HG02981 (cell line): ENCODE measurements at regions not wholly inside any gene's neighbourhood (a gene's known extent, or its start where the extent isn't known, plus 50 kb on each side); places are given as distances from the start of the nearest gene placed in this dataset.
A peak's percentile ranks its signal among the peaks of the same experiment; 100 is the strongest.

Experiments used
- ATAC-seq: cut with Tn5 transposase; IDR thresholded peaks from one replicate; pipeline ENCODE4 v1.9.1; 2021; ENCODE audit warnings: mild to moderate bottlenecking, moderate library complexity; ENCODE audit not compliant: unreplicated experiment

DNA sequence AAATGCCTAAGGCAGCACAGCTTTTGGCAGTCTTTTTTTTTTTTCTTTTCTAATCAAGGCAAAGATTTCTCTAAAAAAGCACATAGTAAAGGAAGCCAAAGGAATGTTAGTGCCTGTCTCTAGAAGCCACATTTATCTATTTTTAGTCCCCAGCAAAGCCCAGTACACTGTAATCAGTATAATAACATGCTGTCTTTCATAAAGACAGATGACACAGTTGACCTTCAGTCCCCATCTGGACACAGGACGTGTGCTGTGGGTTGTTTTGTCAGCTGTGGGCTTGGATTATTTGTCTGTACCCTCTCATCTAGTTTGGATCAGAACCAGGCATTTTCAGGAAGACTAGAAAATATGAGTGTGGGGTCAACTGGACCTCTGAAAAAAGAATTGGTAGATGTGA, 110.4 kb upstream of the CTNNB1 start:
- no peak for ATAC-seq

DNA sequence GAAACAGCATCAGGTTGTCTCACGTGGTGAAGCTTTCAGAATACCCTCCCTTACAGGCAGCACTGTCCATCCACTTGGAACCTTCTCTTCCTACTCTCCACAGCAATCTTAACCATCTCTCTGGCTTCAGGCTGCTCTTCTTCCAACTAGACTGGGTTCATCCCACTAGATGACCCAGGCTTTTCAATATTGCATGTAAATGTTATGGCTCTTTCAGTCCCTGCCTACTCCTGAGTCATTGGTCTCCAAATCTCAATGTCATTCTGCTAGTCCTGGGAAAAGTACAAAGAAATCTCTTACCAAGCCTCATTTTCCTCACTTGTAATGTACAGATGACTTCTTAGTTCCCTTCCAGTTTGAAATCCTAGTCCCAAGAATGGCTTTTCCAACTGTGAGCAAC, 109.7 kb upstream of the CTNNB1 start:
- no peak for ATAC-seq

DNA sequence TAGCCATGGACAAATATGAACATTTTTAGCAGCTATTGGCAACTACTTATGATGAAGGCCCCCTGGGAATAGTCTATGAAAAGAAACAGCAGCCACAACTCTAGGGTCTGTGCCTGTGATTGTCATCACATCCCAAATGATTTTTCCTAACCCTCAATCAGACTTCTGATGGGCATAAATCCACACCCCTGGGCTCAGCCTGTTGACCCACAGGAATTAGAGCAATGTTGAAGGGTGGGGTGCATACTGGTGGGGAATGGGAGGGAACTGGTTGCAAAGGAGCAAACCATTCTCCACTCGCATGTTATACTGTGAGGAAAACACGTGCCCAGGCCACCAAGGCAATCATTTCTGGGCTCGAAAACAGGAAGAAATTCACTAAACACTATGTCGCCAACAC, 106.5 kb upstream of the CTNNB1 start:
- no peak for ATAC-seq

DNA sequence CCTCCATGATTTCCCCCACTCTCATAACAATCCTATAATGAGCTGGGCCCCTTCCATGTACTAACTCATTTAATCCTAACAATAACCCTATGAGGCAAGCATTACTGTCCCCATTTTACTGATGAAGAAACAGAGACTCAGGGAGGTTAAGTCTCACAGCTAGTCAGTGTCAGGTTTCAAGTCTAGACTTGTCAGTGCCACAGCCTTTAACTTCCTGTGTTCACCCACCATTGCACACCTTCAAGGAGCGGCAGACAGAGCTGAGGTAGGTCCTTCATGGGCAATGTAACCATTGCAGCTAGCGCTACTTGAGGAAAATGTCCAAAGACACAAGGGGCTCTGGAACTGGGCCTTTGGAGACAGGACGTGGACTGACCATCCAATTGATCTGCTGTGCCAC, 105.8 kb upstream of the CTNNB1 start:
- no peak for ATAC-seq

DNA sequence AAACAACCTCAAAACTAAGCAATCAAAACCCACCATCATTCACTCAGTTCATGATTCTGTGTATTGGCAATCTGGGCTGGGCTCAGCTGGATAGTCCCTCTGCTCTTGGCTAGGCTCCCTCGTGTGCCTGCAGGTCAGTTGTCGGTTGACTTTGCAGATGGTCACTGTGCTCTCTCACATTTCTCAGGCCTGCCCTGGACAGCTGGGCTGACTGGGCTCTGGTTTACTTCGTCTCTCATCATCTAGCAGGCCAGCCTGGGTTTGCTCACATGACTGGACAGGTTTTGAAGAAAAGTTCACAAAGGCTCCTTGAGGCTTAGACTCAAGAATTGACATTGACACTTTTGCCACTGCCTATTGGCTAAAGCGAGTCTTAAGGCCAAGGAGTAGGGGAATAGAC, 105.0 kb upstream of the CTNNB1 start:
- ATAC-seq = no peak

DNA sequence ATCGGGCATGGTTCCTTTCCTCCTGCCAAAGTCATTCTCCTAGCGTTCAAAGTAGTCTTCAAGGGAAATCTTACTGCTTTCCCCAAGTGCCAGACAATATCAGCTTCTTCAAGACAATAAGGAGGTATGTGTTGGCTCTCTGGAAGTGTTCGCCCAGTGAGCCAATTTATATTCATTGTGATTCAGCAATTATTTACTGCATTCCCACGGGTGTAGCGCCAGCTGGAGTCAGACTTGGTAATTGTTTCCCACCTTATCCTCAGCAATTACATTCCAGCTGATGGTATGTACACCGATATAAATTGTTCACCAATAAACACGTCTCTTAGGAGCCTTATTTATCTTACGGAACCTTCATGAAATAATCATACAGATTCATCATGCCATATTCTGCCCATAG, 103.6 kb upstream of the CTNNB1 start:
- ATAC-seq = no peak

DNA sequence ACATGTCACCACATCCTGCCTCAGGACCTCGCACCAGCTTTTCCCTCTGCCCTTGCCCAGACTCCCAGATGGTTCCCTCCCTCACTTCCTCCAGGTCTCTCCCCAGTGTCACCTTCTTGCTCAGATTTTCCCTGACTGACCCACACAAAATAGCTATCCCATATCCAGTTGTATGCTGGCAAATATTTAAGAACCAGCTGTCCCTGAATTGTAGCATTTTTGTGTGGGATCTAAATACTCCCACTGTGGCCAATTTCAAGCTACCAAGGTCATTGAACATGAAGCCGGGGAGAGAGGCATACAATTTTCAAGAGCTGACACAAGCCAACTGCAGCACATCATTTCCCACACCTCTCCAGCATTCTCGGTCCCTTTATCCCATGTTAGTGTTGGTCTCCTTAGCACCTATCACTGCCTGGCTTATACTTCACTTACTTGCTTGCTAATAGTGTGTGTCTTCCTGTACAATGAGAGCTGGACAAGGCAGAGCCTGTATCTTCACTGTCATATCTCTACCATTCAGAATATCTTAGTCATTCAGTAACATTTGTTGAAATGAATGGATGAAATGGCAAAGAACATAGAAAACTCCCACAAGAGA, 101.3 kb upstream of the CTNNB1 start:
- no peak for ATAC-seq

DNA sequence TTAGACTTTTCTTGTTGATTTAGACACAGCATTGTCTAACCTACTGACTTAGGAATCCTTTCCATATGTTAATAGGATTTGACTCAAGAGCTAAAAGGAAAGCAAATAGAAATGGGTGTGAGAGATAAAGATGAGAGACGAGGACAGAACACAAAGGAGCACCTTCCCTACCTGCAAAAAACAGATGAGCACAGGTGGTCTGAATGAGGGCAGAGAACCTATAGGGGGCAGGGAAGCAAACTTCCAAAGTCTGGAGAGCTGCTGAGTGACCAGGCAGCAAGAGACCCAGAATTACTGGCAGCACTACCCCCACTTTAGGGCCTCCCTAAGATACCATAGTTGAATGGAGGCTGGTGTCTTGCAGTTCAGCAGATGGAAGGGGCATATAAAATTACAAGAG, 98.1 kb upstream of the CTNNB1 start:
- no peak for ATAC-seq

DNA sequence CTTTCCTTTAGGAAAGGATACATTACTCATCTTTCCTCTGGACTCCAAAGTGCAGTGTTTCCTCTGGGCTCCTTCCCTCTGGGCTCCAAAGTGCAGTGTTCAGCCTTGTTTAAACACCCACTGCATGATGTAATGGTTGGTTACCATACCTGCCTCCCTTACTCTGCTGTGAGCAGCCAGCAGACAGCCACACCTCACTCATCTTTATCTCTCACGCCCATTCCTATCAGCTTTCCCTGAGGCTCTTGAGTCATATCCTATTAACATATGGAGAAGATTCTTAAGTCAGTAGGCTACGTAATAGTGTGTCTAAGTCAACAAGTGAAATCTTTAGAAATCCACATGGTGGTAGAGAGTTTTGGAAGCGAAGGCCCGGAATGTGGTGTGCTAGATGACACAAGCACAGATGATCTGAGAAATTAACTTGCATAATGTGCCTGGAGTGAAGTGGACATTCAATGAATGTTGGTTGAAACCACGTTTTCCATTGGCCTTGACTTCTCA, 97.2 kb upstream of the CTNNB1 start:
- ATAC-seq = no peak

DNA sequence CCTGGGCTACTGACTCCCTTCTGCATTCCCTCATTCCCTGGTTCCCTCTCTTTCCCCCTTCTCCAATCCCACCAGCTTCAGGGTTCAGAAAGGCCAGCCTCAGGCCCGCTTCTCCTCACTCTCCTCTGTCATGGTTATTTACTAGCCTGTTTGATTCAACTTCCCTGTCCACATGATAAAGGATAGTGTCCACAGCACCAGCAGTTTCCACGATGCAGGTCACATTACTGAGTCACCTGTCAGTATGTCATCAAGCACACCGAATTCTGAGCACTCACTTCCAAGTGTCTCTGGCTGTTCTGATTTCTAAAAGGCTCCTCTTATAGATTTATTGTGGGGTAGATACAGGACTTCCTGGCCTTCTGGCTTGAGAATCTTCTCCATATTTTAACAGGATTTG, 96.6 kb upstream of the CTNNB1 start:
- no peak for ATAC-seq

DNA sequence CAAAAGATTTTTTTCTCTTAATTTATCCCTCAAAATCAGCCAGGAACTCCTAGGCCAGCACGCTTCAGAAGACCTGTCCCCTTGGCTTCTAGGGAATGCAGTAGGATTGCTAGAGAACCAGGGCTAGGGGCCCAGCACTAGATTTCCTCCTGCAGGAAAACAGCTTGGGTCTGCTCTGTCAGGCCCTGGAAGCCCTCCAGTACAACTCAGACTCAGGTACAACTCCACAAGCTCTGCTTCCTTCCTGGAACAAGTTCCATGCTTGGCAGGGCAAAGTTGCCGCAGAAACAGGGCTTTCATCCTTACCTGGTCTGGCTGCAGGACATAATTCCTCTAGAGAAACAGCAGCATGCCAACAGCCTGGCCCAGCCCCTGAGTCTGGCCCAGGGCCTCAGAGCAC, 96.1 kb upstream of the CTNNB1 start:
- no peak for ATAC-seq

DNA sequence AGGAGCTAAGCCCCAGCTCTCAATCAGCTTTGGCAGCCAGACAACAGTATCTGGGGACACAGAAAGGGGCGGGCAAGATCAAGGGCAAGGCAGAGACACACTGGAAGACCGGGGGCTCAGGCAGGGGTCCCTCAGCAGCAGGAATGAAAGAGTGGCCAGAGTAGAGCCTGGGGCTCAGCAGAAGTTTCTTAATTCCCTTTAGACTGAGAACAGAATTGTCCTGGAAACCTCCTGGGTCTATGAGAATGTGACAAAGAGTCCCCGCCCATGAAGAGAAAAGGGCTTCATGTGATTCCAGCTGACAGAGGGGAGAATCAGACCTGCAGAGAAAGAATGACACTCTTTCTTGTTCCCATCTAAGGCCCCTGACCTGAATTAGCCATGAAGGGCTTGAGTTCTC, 95.2 kb upstream of the CTNNB1 start:
- ATAC-seq = no peak

DNA sequence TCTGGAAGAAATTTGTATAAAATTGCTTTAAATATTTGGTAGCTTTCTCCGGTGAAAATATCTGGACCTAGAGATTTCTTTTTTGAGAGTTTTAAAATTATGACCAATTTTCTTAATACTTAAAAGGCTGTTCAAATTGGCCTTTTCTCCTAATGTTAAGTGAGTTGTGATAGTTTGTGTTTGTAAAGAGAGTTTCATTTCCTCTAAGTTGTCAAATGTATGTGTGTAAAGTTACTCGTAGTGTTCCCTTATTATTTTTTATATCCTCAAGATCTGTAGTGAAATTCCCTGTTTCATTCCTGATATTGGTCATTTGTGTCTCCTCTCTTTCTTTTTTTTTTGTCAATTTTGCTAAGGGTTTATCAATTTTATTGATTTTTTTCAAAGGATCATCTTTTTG, 92.6 kb upstream of the CTNNB1 start:
- ATAC-seq = no peak

DNA sequence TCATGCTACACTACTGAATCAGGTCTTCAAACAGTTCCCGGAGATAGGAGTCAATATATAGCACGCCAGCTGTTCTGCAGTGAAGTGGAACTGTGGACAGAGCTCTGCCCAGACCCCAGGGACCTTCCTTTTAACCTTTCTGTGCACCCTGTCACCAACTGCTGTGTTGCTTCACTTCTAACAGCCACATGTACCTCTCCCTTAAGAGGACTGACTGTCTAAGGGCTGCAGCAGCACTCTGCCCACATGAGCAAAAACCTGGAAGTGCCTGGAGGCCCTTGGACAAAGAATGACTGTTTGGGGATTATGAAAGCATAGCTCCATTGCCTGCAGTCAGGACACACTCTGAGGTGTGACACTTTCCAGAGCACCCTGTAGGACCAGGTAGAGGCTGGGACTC, 88.3 kb upstream of the CTNNB1 start:
- no peak for ATAC-seq

DNA sequence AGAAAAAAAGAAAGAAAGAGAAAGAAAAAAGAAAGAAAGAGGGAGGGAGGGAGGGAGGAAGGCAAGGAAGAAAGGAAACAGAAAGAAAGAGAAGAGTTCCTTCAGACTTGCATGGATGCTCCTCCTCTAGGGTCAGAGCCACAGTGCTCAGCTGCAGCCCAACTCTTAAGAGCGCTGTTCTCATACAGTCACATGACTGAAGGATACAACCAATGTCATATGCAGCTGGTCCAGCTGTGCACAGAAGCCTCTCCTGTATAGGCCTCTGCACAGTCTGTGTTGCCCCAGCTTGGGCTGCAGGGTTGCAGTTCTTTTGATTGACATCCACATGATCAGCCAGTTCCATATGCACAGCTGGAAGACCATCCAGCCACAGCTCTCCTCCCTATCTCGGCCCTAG, 86.8 kb upstream of the CTNNB1 start:
- no peak for ATAC-seq

DNA sequence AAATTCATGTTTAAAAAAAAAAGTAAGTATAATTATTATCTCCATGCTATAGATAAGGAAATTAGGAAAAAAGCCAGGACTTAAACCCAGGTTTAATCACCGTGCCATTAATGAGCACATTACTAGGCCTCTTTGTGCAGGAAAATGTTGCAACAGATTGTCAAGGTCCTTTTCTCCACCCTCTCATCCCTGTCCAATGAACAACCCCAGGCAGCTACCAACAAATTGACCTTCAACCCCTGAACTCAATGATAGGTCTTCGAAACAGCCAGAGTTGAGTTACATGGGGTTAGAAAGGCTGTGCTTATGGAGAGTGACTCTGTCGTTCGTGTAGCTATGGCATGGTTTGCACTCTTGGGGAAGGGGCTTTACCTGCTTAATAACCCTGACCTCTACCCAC, 84.2 kb upstream of the CTNNB1 start:
- no peak for ATAC-seq

DNA sequence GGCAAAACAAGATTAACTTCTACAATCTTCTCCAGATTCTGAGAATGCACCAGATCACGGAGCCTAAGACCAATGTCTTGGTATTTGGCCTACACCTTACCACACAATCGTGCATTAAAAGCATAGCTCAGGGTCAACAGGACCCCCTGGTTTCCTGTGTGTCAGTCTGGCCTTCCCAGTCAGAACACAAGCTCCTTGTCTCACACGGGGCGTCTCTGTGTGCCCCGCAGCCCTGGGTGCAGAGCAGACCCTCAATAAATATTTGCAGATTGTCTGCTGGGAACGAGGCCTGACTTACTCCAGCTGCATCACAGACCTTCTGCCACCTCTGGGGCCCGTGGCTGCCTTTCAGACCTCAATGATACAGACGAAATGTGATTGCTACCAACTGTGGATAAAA, 82.5 kb upstream of the CTNNB1 start:
- no peak for ATAC-seq

DNA sequence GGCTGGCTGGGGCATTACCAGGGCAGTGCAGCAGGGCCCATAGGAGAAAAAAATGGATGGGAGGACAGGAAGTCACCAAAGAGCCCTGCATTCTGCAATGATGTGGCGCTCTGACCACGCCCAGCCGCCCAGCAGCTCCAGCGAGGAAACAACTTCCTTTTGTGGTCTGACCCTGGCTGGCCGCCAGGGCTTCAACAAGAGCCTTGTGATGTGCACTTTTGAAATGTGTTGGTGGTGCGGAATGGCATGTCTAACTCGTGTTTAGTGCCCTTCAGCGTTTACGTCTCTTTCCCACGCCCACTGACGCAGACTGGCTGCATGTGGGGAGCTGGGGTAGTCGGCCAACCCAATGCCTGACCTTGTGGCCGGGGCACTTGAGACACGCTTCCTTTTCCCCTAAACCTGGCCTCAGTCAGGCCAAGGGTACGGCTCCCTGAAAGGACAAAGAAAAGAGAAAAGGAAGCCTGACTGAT, 81.9 kb upstream of the CTNNB1 start:
- peak; percentile 80 for ATAC-seq

DNA sequence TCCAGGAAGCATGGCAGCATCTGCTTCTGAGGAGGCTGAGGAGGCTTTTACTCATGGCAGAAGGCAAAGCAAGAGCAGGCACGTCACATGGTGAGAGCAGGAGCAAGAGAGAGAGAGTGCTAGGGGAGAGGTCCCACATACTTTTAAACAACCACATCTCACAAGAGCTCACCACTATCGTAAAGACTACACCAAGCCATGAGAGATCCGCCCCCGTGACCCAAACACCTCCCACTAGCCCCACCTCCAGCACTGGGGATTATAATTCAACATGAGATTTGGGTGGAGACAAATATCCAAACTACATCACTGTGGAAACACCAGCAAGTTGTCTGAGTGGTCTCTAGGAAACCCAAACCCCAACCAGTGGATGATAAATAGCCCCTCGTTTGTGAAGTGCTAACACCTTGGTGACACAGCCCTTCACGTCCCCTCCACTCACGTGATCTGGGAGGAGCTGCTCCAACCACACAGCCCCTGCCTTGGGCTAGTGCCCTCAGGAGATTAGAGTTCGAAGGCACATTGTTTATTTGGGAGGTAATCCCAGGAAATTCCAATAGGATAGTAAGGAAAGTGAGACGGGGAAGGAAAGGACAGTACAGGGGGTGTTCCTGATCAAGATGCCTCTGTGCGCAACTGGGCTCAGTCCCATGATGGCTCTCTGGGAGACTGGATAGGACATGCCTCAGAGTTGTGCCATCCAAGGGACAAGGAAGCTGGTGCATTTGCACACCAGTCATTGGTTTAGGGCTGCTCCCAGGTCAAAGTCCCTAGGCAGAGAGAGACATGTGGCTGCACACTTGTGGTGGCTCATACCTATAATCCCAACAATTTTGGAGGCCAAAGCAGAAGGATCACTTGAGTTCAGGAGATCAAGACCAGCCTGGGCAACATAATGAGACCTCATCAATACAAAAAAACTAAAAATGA, 80.6 kb upstream of the CTNNB1 start:
- no peak for ATAC-seq

DNA sequence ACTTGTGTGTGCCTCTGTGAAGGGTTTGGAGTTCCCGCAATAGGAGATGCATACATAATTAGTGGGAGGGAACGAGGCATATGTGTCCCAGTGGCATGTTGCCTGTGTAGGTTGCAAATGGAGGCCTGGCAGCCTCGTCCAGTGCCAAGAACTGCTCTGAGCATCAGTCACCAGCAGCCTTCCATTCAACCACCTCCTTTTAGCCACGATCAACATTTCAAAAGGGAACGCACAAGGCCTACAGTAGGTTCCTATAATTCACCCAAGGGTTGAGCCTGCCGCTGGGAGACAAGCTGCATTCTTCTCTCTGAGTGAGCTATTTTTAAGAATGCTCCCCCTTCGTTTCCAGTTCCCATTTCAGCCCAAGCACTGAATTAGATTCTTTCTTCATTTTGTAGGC, 78.8 kb upstream of the CTNNB1 start:
- no peak for ATAC-seq

DNA sequence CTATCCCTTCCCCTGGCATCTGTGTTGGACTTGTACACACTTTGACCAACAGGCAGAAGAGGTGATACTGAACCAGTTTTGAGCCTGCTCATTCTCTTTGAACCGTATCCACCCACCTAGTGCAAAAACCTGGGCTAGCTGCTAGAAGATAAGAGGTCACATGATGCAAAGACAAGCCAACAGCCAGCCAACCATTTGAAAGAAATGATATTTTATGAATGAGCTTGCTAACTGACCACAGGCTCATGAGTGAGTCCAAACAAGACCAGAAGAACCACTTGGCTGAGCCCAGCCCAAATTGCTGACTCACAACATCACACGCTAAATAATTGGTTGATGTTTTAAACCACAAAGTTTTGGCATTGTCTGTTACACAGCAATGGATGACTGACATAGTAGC, 74.0 kb upstream of the CTNNB1 start:
- ATAC-seq = no peak

DNA sequence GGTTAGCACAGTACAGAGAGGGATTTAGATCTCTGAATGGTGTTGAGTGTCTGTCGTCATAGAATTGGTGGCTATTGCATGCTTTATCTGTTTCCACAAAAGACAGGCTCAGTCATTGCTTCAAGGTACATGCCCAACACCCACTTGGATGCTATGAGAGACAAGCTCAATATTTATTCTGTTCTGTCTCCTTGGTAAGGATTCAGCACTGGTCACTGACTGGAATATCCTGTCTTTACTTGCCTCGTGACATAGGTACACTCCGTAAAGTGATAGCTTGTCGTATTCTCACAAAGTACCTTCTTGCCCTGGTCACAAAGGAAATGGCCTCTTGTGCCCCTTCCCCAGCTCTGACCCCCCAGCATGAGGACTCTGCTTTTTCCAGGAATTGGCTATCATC, 72.8 kb upstream of the CTNNB1 start:
- ATAC-seq = no peak
